Duodenal mucosa (tissue), 2 donors: ENCODE measurements at regions not wholly inside any gene's neighbourhood (a gene's known extent, or its start where the extent isn't known, plus 50 kb on each side); places are given as distances from the start of the nearest gene placed in this dataset.

Source experiments
- H3K27ac ChIP-seq: one replicate; pipeline ENCODE4 v1.7.0; 2013; ENCODE audit warnings: low read depth, low read length
- H3K27me3 ChIP-seq, 2 donors: one replicate each; pipeline ENCODE4 v1.7.0; 2013; ENCODE audit warnings: low read length in 2 of 2, control low read depth in 1 of 2; ENCODE audit not compliant: insufficient read depth in 2 of 2, control insufficient read depth in 1 of 2
- H3K36me3 ChIP-seq, 2 donors: one replicate each; pipeline ENCODE4 v1.7.0; 2013; ENCODE audit warnings: low read length in 2 of 2, control low read depth in 1 of 2; ENCODE audit not compliant: insufficient read depth in 2 of 2, control insufficient read depth in 1 of 2
- H3K4me1 ChIP-seq, 2 donors: one replicate each; pipeline ENCODE4 v1.7.0; 2013; ENCODE audit warnings: low read length in 2 of 2, control low read depth in 1 of 2; ENCODE audit not compliant: insufficient read depth in 2 of 2, control insufficient read depth in 1 of 2
- H3K4me3 ChIP-seq, 2 donors: one replicate each; pipeline ENCODE4 v1.7.0; 2013; ENCODE audit warnings: low read length in 2 of 2, low read depth in 1 of 2
- H3K9ac ChIP-seq, 2 donors: one replicate each; pipeline ENCODE4 v1.7.0; 2013; ENCODE audit warnings: low read length in 2 of 2, low read depth in 1 of 2
- H3K9me3 ChIP-seq, 2 donors: one replicate each; pipeline ENCODE4 v1.7.0; 2013; ENCODE audit warnings: low read length in 2 of 2, control low read depth in 1 of 2; ENCODE audit not compliant: control insufficient read depth in 1 of 2

GRCh38 chr18:40489301-40489700 lies 1465.7 kb upstream of the PIK3C3 start:
- no peaks in the 10 kb centered on the region for H3K27me3 ChIP-seq

GRCh38 chr18:40485318-40485717 lies 1469.7 kb upstream of the PIK3C3 start:
- Histone ChIP-seq H3K36me3 (no peaks in the 10 kb centered on the region), H3K27ac (no peak overlapping the region), H3K4me1 (no peaks in the 10 kb centered on the region), H3K4me3 (no peak overlapping the region), H3K9me3 (peaks cover 0 to 5% of the 10 kb centered on the region in 2 donors), H3K9ac (no peak overlapping the region), H3K27me3 (no peaks in the 10 kb centered on the region)

More at GRCh38 chr18:40489301-40489700, 1465.7 kb upstream of the PIK3C3 start:
- H3K9ac ChIP-seq, result no peak overlapping the region
- no peak overlapping the region for H3K27ac ChIP-seq
- H3K36me3 ChIP-seq, result no peaks in the 10 kb centered on the region
- H3K9me3 ChIP-seq, result peaks cover 0 to 5% of the 10 kb centered on the region in 2 donors
- H3K4me3 ChIP-seq, result no peak overlapping the region
- H3K4me1 ChIP-seq, result no peaks in the 10 kb centered on the region

- peaks cover 0 to 18% of the 10 kb centered on the region in 2 donors for H3K9me3 ChIP-seq
- no peaks in the 10 kb centered on the region for H3K4me1 ChIP-seq
- no peak overlapping the region for H3K27ac ChIP-seq
- H3K36me3 ChIP-seq, result no peaks in the 10 kb centered on the region
- no peak overlapping the region for H3K4me3 ChIP-seq
- no peaks in the 10 kb centered on the region for H3K27me3 ChIP-seq
- H3K9ac ChIP-seq, result no peak overlapping the region
Observed at GRCh38 chr18:40473221-40474029, 1481.6 kb upstream of the PIK3C3 start.

GRCh38 chr18:40470723-40471122 lies 1484.3 kb upstream of the PIK3C3 start:
- Histone ChIP-seq H3K4me3 (no peak overlapping the region), H3K36me3 (no peaks in the 10 kb centered on the region), H3K4me1 (no peaks in the 10 kb centered on the region), H3K27ac (no peak overlapping the region), H3K9ac (no peak overlapping the region), H3K27me3 (no peaks in the 10 kb centered on the region), H3K9me3 (peaks cover 0 to 11% of the 10 kb centered on the region in 2 donors)

- Histone ChIP-seq H3K4me1 (no peaks in the 10 kb centered on the region), H3K27me3 (no peaks in the 10 kb centered on the region), H3K9me3 (peaks cover 0 to 11% of the 10 kb centered on the region in 2 donors), H3K4me3 (no peak overlapping the region), H3K27ac (no peak overlapping the region), H3K36me3 (no peaks in the 10 kb centered on the region), H3K9ac (no peak overlapping the region)
Observed at GRCh38 chr18:40469851-40470250, 1485.2 kb upstream of the PIK3C3 start.

- H3K9me3 ChIP-seq, result peaks cover 0 to 11% of the 10 kb centered on the region in 2 donors
- no peak overlapping the region for H3K4me3 ChIP-seq
- H3K27ac ChIP-seq, result no peak overlapping the region
- H3K9ac ChIP-seq, result no peak overlapping the region
- no peaks in the 10 kb centered on the region for H3K36me3 ChIP-seq
- H3K4me1 ChIP-seq, result no peaks in the 10 kb centered on the region
- H3K27me3 ChIP-seq, result no peaks in the 10 kb centered on the region
Observed at GRCh38 chr18:40469316-40469715, 1485.7 kb upstream of the PIK3C3 start.

- H3K4me1 ChIP-seq, result no peaks in the 10 kb centered on the region
- no peaks in the 10 kb centered on the region for H3K27me3 ChIP-seq
- no peak overlapping the region for H3K9ac ChIP-seq
- peaks cover 2 to 7% of the 10 kb centered on the region in 2 donors for H3K9me3 ChIP-seq
- H3K27ac ChIP-seq, result no peak overlapping the region
- no peak overlapping the region for H3K4me3 ChIP-seq
- H3K36me3 ChIP-seq, result no peaks in the 10 kb centered on the region
Observed at GRCh38 chr18:40464032-40464431, 1491.0 kb upstream of the PIK3C3 start.

- no peaks in the 10 kb centered on the region for H3K4me1 ChIP-seq
- no peaks in the 10 kb centered on the region for H3K36me3 ChIP-seq
- H3K9ac ChIP-seq, result no peak overlapping the region
- no peak overlapping the region for H3K27ac ChIP-seq
- no peaks in the 10 kb centered on the region for H3K27me3 ChIP-seq
- no peak overlapping the region for H3K4me3 ChIP-seq
- H3K9me3 ChIP-seq, result peaks cover 0 to 18% of the 10 kb centered on the region in 2 donors
Observed at GRCh38 chr18:40453903-40454302, 1501.1 kb upstream of the PIK3C3 start.

- H3K4me1 ChIP-seq, result no peaks in the 10 kb centered on the region
Observed at GRCh38 chr18:40452599-40452998, 1502.4 kb upstream of the PIK3C3 start.

GRCh38 chr18:40450751-40451150 lies 1504.3 kb upstream of the PIK3C3 start:
- H3K36me3 ChIP-seq, result no peaks in the 10 kb centered on the region
- no peaks in the 10 kb centered on the region for H3K27me3 ChIP-seq
- no peak overlapping the region for H3K9ac ChIP-seq
- no peaks in the 10 kb centered on the region for H3K4me1 ChIP-seq
- no peak overlapping the region for H3K4me3 ChIP-seq
- no peak overlapping the region for H3K27ac ChIP-seq
- H3K9me3 ChIP-seq, result peaks cover 0 to 17% of the 10 kb centered on the region in 2 donors

More at GRCh38 chr18:40452599-40452998, 1502.4 kb upstream of the PIK3C3 start:
- no peaks in the 10 kb centered on the region for H3K36me3 ChIP-seq
- no peak overlapping the region for H3K4me3 ChIP-seq
- no peak overlapping the region for H3K27ac ChIP-seq
- no peaks in the 10 kb centered on the region for H3K27me3 ChIP-seq
- peaks cover 0 to 17% of the 10 kb centered on the region in 2 donors for H3K9me3 ChIP-seq
- no peak overlapping the region for H3K9ac ChIP-seq
